ENCODE measurements at regions not wholly inside any gene's neighbourhood (a gene's known extent, or its start where the extent isn't known, plus 50 kb on each side); places are given as distances from the start of the nearest gene placed in this dataset.

DNA sequence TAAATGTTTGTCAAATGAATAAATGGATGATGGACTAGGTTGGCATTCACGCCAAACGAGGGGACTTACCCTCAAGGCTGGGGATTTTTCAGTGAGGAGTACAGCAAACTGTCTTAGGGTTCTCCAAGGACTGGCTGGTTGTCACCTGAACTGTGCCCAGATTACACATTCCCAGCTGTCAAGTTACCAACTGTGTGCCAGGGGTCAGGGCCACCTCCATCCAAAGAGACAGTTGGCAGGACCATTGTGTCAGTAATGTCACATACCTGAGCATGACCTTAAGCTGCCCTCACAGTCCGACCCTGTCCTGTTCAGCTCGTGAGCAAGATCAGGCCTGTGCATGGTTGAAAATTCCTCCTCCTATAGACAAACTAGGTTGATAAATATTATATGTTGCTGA lies 116.7 kb downstream of the MID1IP1 start:
- Histone ChIP-seq H3K36me3 (ENCODE audit: control insufficient read depth, insufficient read depth, low read length) (no peaks in the 10 kb centered on the region), H3K9ac (ENCODE audit: low read depth, low read length) (no peak overlapping the region), H3K9me3 (ENCODE audit: control insufficient read depth, insufficient read depth, low read length) (no peaks in the 10 kb centered on the region; the same call in 1 of the 2 replicates), H3K27ac (ENCODE audit: low read depth, low read length) (no peak overlapping the region), H3K27me3 (ENCODE audit: control insufficient read depth, insufficient read depth, low read length) (no peaks in the 10 kb centered on the region), H3K4me1 (ENCODE audit: control insufficient read depth, insufficient read depth, low read length) (no peaks in the 10 kb centered on the region), H3K4me3 (ENCODE audit: low read depth, low read length) (no peak overlapping the region)

GRCh38 chrX:38919202-38919601 lies 117.9 kb downstream of the MID1IP1 start:
- Histone ChIP-seq H3K27ac (ENCODE audit: low read depth, low read length) (no peak overlapping the region), H3K9me3 (ENCODE audit: control insufficient read depth, insufficient read depth, low read length) (no peaks in the 10 kb centered on the region; the same call in 1 of the 2 replicates), H3K4me1 (ENCODE audit: control insufficient read depth, insufficient read depth, low read length) (no peaks in the 10 kb centered on the region), H3K9ac (ENCODE audit: low read depth, low read length) (no peak overlapping the region), H3K36me3 (ENCODE audit: control insufficient read depth, insufficient read depth, low read length) (no peaks in the 10 kb centered on the region), H3K27me3 (ENCODE audit: control insufficient read depth, insufficient read depth, low read length) (no peaks in the 10 kb centered on the region), H3K4me3 (ENCODE audit: low read depth, low read length) (no peak overlapping the region)

GRCh38 chrX:38919853-38920528 lies 118.7 kb downstream of the MID1IP1 start:
- H3K27ac ChIP-seq (ENCODE audit: low read depth, low read length): no peak overlapping the region
- H3K36me3 ChIP-seq (ENCODE audit: control insufficient read depth, insufficient read depth, low read length): no peaks in the 10 kb centered on the region
- no peaks in the 10 kb centered on the region for H3K27me3 ChIP-seq (ENCODE audit: control insufficient read depth, insufficient read depth, low read length)
- no peaks in the 10 kb centered on the region for H3K9me3 ChIP-seq (ENCODE audit: control insufficient read depth, insufficient read depth, low read length)
- H3K4me1 ChIP-seq (ENCODE audit: control insufficient read depth, insufficient read depth, low read length): no peaks in the 10 kb centered on the region
- no peak overlapping the region for H3K9ac ChIP-seq (ENCODE audit: low read depth, low read length)
- no peak overlapping the region for H3K4me3 ChIP-seq (ENCODE audit: low read depth, low read length)

- Histone ChIP-seq H3K4me1 (ENCODE audit: control insufficient read depth, insufficient read depth, low read length) (no peaks in the 10 kb centered on the region), H3K27me3 (ENCODE audit: control insufficient read depth, insufficient read depth, low read length) (no peaks in the 10 kb centered on the region), H3K4me3 (ENCODE audit: low read depth, low read length) (no peak overlapping the region), H3K27ac (ENCODE audit: low read depth, low read length) (no peak overlapping the region), H3K9me3 (ENCODE audit: control insufficient read depth, insufficient read depth, low read length) (no peaks in the 10 kb centered on the region), H3K9ac (ENCODE audit: low read depth, low read length) (no peak overlapping the region), H3K36me3 (ENCODE audit: control insufficient read depth, insufficient read depth, low read length) (no peaks in the 10 kb centered on the region)
Observed at GRCh38 chrX:38923451-38923969, 122.3 kb downstream of the MID1IP1 start.

DNA sequence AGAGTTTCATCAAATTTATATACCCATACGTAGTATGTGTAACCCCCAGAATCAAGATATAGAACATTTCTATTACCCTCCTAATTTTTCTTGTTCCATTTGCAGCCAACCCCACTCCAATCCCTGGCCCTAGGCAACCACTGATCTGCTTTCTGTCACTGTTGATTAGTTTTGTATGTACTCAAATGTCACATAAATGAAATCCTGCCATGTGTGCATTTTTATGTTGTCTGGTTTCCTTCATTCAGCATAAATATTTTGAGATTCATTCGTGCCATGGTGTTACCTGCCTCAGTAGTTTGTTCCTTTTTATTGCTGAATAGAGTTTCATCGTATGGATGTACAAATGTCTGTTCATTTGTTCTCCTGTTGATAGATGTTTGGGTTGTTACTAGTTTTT lies 126.3 kb downstream of the MID1IP1 start:
- H3K4me3 ChIP-seq (ENCODE audit: low read depth, low read length): no peak overlapping the region
- H3K4me1 ChIP-seq (ENCODE audit: control insufficient read depth, insufficient read depth, low read length): no peaks in the 10 kb centered on the region
- H3K36me3 ChIP-seq (ENCODE audit: control insufficient read depth, insufficient read depth, low read length): no peaks in the 10 kb centered on the region
- no peaks in the 10 kb centered on the region for H3K9me3 ChIP-seq (ENCODE audit: control insufficient read depth, insufficient read depth, low read length)
- no peak overlapping the region for H3K9ac ChIP-seq (ENCODE audit: low read depth, low read length)
- H3K27me3 ChIP-seq (ENCODE audit: control insufficient read depth, insufficient read depth, low read length): no peaks in the 10 kb centered on the region
- H3K27ac ChIP-seq (ENCODE audit: low read depth, low read length): no peak overlapping the region

- H3K27ac ChIP-seq (ENCODE audit: low read depth, low read length): no peak overlapping the region
- no peaks in the 10 kb centered on the region for H3K4me1 ChIP-seq (ENCODE audit: control insufficient read depth, insufficient read depth, low read length)
- no peaks in the 10 kb centered on the region for H3K27me3 ChIP-seq (ENCODE audit: control insufficient read depth, insufficient read depth, low read length)
- no peak overlapping the region for H3K9ac ChIP-seq (ENCODE audit: low read depth, low read length)
- no peaks in the 10 kb centered on the region for H3K9me3 ChIP-seq (ENCODE audit: control insufficient read depth, insufficient read depth, low read length)
- no peak overlapping the region for H3K4me3 ChIP-seq (ENCODE audit: low read depth, low read length)
- H3K36me3 ChIP-seq (ENCODE audit: control insufficient read depth, insufficient read depth, low read length): no peaks in the 10 kb centered on the region
Observed at GRCh38 chrX:38929966-38930421, 128.7 kb downstream of the MID1IP1 start.

DNA sequence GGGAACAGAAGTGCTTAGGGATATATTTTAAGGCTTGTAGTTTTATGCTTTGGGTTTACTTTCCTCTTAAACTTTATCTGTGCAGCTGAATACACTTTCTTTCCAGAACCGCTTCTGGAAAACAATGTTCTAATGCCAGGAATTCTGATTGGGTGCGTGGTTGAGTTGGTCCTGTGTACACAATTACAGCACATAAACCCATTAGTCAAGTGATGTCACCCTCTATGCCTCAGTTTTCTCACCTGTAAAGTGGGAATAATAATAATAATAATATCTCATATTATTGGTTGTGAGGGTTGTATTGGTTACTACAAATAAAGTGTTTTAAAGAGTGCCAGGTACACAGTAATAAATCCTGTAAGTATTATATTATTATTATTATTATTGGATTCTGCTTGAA lies 129.2 kb downstream of the MID1IP1 start:
- no peak overlapping the region for H3K27ac ChIP-seq (ENCODE audit: low read depth, low read length)
- no peaks in the 10 kb centered on the region for H3K36me3 ChIP-seq (ENCODE audit: control insufficient read depth, insufficient read depth, low read length)
- no peak overlapping the region for H3K9ac ChIP-seq (ENCODE audit: low read depth, low read length)
- H3K4me1 ChIP-seq (ENCODE audit: control insufficient read depth, insufficient read depth, low read length): no peaks in the 10 kb centered on the region
- H3K4me3 ChIP-seq (ENCODE audit: low read depth, low read length): no peak overlapping the region
- no peaks in the 10 kb centered on the region for H3K27me3 ChIP-seq (ENCODE audit: control insufficient read depth, insufficient read depth, low read length)
- H3K9me3 ChIP-seq (ENCODE audit: control insufficient read depth, insufficient read depth, low read length): no peaks in the 10 kb centered on the region

DNA sequence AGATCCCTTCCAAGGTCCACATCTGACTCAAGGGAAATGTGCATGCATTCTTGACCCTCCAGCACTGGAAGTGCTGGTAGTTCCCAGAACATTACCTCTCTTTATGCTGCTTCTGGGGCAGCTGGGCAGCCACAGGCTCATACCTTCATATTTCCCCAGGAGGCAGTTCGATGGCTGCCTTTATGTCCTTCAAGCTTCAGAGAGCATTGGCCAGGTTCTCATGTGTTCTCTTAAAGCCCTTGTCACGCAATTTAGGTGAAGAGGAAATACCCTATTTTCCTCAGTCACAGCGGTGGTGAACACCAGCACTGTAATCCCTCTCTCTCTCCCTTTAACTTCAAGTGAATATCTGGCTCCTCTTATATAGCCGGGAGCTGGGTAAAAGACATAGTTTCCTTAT lies 134.3 kb downstream of the MID1IP1 start:
- no peaks in the 10 kb centered on the region for H3K36me3 ChIP-seq (ENCODE audit: control insufficient read depth, insufficient read depth, low read length)
- H3K4me1 ChIP-seq (ENCODE audit: control insufficient read depth, insufficient read depth, low read length): no peaks in the 10 kb centered on the region
- H3K9ac ChIP-seq (ENCODE audit: low read depth, low read length): no peak overlapping the region
- H3K9me3 ChIP-seq (ENCODE audit: control insufficient read depth, insufficient read depth, low read length): no peaks in the 10 kb centered on the region
- no peak overlapping the region for H3K27ac ChIP-seq (ENCODE audit: low read depth, low read length)
- no peaks in the 10 kb centered on the region for H3K27me3 ChIP-seq (ENCODE audit: control insufficient read depth, insufficient read depth, low read length)
- no peak overlapping the region for H3K4me3 ChIP-seq (ENCODE audit: low read depth, low read length)

DNA sequence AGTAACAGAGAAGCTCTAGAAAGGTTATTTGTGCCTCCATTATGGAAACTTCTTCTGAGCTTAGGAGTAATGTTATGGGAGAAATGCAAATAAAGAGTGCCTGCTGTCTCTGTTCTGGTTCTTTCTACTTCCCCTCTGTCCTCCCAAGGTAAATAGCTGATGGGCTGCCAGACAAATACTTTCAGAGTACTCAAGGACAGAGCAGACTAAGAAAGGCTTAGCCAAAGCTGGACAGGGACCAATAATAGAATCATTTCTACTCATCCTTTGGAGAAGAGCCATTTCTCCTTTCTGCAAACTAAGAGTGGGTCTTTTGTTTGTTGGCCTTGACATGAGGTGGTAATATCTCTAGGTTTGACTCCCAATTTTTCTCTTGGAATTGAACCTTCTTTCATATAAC lies 136.1 kb downstream of the MID1IP1 start:
- Histone ChIP-seq H3K27me3 (ENCODE audit: control insufficient read depth, insufficient read depth, low read length) (no peaks in the 10 kb centered on the region), H3K9ac (ENCODE audit: low read depth, low read length) (no peak overlapping the region), H3K9me3 (ENCODE audit: control insufficient read depth, insufficient read depth, low read length) (peaks cover 4% of the 10 kb centered on the region; the same call in 1 of the 2 replicates), H3K4me3 (ENCODE audit: low read depth, low read length) (no peak overlapping the region), H3K36me3 (ENCODE audit: control insufficient read depth, insufficient read depth, low read length) (no peaks in the 10 kb centered on the region), H3K27ac (ENCODE audit: low read depth, low read length) (no peak overlapping the region), H3K4me1 (ENCODE audit: control insufficient read depth, insufficient read depth, low read length) (no peaks in the 10 kb centered on the region)

- H3K27me3 ChIP-seq (ENCODE audit: control insufficient read depth, insufficient read depth, low read length): no peaks in the 10 kb centered on the region
- H3K9me3 ChIP-seq (ENCODE audit: control insufficient read depth, insufficient read depth, low read length): peaks cover 4% of the 10 kb centered on the region; the same call in 1 of the 2 replicates
- H3K9ac ChIP-seq (ENCODE audit: low read depth, low read length): no peak overlapping the region
- H3K4me1 ChIP-seq (ENCODE audit: control insufficient read depth, insufficient read depth, low read length): no peaks in the 10 kb centered on the region
- no peak overlapping the region for H3K27ac ChIP-seq (ENCODE audit: low read depth, low read length)
- no peak overlapping the region for H3K4me3 ChIP-seq (ENCODE audit: low read depth, low read length)
- no peaks in the 10 kb centered on the region for H3K36me3 ChIP-seq (ENCODE audit: control insufficient read depth, insufficient read depth, low read length)
Observed at GRCh38 chrX:38937926-38938325, 136.7 kb downstream of the MID1IP1 start.

DNA sequence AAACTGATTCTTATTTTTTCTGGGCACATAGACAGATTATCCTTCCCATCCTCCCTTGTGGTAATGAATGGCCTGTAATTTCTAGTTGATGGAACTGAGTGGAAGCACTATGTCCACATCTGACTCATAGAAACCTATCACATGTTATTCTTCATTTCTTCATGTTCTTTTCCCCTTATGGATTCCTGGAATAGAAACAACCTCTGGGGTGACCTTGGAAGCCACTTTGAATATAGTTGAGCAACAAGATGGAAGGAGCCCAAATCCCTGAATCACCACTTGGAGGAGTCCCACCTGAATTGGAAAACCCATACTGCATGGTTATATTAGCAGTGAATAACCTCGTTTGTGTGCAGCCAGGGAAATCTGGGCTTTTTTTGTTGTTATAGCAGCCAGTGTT lies 137.8 kb downstream of the MID1IP1 start:
- Histone ChIP-seq H3K36me3 (ENCODE audit: control insufficient read depth, insufficient read depth, low read length) (no peaks in the 10 kb centered on the region), H3K9me3 (ENCODE audit: control insufficient read depth, insufficient read depth, low read length) (peaks cover 12% of the 10 kb centered on the region; the same call in 1 of the 2 replicates), H3K27me3 (ENCODE audit: control insufficient read depth, insufficient read depth, low read length) (no peaks in the 10 kb centered on the region), H3K4me3 (ENCODE audit: low read depth, low read length) (no peak overlapping the region), H3K4me1 (ENCODE audit: control insufficient read depth, insufficient read depth, low read length) (no peaks in the 10 kb centered on the region), H3K27ac (ENCODE audit: low read depth, low read length) (no peak overlapping the region), H3K9ac (ENCODE audit: low read depth, low read length) (no peak overlapping the region)
